Stimulated activated naive CD8-positive, alpha-beta T cell treated with anti-CD3 and anti-CD28 coated beads, Interleukin-15, amount 100 ng/mL, for 72 hours (primary cell): ENCODE measurements at regions not wholly inside any gene's neighbourhood (a gene's known extent, or its start where the extent isn't known, plus 50 kb on each side); places are given as distances from the start of the nearest gene placed in this dataset.

Experiments
- ATAC-seq: fragments of 150-1000 bp; cut with Tn5 transposase; 2 replicates; pipeline ENCODE4 v1.10.0; 2021; ENCODE audit warnings: mild to moderate bottlenecking, moderate library complexity
- DNase-seq, 2 donors: peaks; one replicate each; pipeline ENCODE4 v3.0.0; 2021 to 2022
- H3K27ac Mint-ChIP-seq, 2 donors: one replicate each; pipeline ENCODE4 v1.8.0; 2022; ENCODE audit warnings: mild to moderate bottlenecking in 2 of 2, mixed read lengths in 2 of 2, moderate library complexity in 2 of 2
- H3K27me3 Mint-ChIP-seq: one replicate; pipeline ENCODE4 v1.8.0; 2022; ENCODE audit warnings: mixed read lengths
- H3K4me1 Mint-ChIP-seq: one replicate; pipeline ENCODE4 v1.8.0; 2022; ENCODE audit warnings: mild to moderate bottlenecking, mixed read lengths
- H3K4me3 Mint-ChIP-seq, 2 donors: one replicate each; pipeline ENCODE4 v1.8.0; 2022; ENCODE audit warnings: mild to moderate bottlenecking in 2 of 2, mixed read lengths in 2 of 2, moderate library complexity in 1 of 2
- H3K9me3 Mint-ChIP-seq, 2 donors: one replicate each; pipeline ENCODE4 v1.8.0; 2022; ENCODE audit warnings: mixed read lengths in 2 of 2

DNA sequence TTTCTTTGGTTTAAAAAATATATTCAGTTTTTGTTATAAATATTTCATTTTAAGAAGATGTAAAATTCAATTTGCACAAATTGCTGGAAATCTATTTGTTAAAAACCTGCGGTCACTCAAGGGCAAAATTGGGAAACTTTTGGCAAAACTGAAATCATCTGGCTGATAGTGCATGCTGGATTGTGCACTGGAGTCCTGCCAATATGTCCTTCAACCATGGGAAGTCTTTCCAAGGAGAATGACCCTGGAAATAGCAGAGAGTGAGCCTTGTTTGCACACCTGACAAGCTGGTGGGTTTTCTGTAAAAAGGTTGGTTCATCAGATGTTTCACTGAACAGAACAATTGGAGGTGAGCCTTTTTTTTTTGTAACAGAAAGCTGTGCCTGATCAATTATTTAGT, 413.5 kb downstream of the BTBD3 start:
- Mint-ChIP-seq H3K27ac (no peak overlapping the region), H3K9me3 (peaks cover 6 to 22% of the 10 kb centered on the region in 2 donors), H3K4me1 (no peaks in the 10 kb centered on the region), H3K27me3 (no peaks in the 10 kb centered on the region), H3K4me3 (no peak overlapping the region)
- no peak for ATAC-seq
- DNase-seq = no peak

DNA sequence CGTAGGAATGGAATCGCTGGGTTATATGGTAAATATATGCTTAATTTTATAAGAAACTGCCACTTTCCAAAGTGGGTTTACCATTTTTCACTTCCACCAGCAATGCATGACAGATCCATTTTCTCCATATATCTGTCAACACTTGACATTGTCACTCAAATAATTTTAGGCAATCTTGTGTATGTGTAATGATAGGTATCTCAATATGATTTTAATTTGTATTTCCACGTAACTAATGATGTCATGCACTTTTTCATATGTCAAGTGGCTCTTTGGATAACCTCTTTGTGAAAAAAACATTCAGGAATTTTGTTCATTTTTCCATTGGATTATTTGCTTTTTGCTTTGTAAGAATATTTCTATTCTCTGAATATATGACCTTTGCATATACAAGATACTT, 419.9 kb downstream of the BTBD3 start:
- no peak overlapping the region for H3K27ac Mint-ChIP-seq
- no peaks in the 10 kb centered on the region for H3K4me1 Mint-ChIP-seq
- no peak overlapping the region for H3K4me3 Mint-ChIP-seq
- H3K9me3 Mint-ChIP-seq = peaks cover 0 to 32% of the 10 kb centered on the region in 2 donors
- H3K27me3 Mint-ChIP-seq = no peaks in the 10 kb centered on the region
- no peak for ATAC-seq
- DNase-seq = no peak

- H3K27me3 Mint-ChIP-seq = no peaks in the 10 kb centered on the region
Measured at GRCh38 chr20:12345978-12346377, 428.3 kb downstream of the BTBD3 start.

DNA sequence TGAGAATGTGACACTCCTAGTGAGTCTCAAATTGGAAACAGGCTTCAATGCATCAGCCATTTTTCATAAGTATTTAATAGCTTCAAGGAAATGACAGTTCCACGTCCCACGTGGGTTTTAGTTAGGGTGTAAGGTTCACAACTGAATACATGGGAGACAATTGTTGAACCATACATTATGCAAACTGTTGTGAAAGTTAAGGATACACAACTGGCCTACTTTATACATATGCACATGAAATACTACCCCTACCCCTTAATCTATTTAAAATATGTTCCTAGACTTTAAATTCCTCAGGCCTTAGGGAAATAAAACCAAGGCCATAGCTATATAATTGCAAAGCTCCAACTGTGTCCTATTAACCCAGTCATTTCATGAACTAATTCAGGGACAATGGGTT, 436.1 kb downstream of the BTBD3 start:
- H3K27ac Mint-ChIP-seq = no peak overlapping the region
- no peak overlapping the region for H3K4me3 Mint-ChIP-seq
- no peaks in the 10 kb centered on the region for H3K27me3 Mint-ChIP-seq
- H3K9me3 Mint-ChIP-seq = peaks cover 4 to 7% of the 10 kb centered on the region in 2 donors
- DNase-seq (no peak), ATAC-seq (no peak)
- no peaks in the 10 kb centered on the region for H3K4me1 Mint-ChIP-seq

More at GRCh38 chr20:12345978-12346377, 428.3 kb downstream of the BTBD3 start:
- DNase-seq = no peak
- no peaks in the 10 kb centered on the region for H3K4me1 Mint-ChIP-seq
- ATAC-seq = no peak
- peaks cover 0 to 35% of the 10 kb centered on the region in 2 donors for H3K9me3 Mint-ChIP-seq
- H3K4me3 Mint-ChIP-seq = no peak overlapping the region
- H3K27ac Mint-ChIP-seq = no peak overlapping the region

DNA sequence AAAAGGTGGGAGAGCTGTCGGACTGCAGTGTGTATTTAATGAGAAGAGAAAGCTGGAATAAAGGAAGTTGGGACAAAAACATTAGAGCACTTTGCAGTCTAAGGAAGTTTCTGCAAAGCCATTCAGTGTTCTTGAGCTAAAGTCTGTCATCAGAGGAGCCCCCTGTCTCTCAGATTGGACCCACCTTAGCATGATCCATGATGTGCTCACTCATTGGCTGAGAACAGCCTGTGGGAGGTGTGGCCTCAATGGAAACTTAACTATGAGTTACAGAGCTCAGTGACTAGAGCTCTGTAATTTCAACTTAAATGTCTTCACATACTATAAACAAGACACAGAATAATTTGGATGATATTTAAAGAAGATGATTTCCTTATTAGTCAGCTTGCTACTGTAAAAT, 437.0 kb downstream of the BTBD3 start:
- Mint-ChIP-seq H3K27me3 (no peaks in the 10 kb centered on the region), H3K4me1 (no peaks in the 10 kb centered on the region), H3K27ac (no peak overlapping the region), H3K4me3 (no peak overlapping the region), H3K9me3 (peaks cover 4 to 9% of the 10 kb centered on the region in 2 donors)
- no peak for DNase-seq
- no peak for ATAC-seq

GRCh38 chr20:12355185-12355584, 437.5 kb downstream of the BTBD3 start:
- DNase-seq = no peak
- H3K27me3 Mint-ChIP-seq = no peaks in the 10 kb centered on the region
- ATAC-seq = no peak

GRCh38 chr20:12358006-12358654, 440.4 kb downstream of the BTBD3 start:
- H3K4me1 Mint-ChIP-seq = no peaks in the 10 kb centered on the region
- no peak overlapping the region for H3K27ac Mint-ChIP-seq
- ATAC-seq (no peak), DNase-seq (no peak)
- H3K9me3 Mint-ChIP-seq = peaks cover 9 to 17% of the 10 kb centered on the region in 2 donors
- no peak overlapping the region for H3K4me3 Mint-ChIP-seq
- no peaks in the 10 kb centered on the region for H3K27me3 Mint-ChIP-seq

More at GRCh38 chr20:12355185-12355584, 437.5 kb downstream of the BTBD3 start:
- H3K27ac Mint-ChIP-seq = no peak overlapping the region
- H3K9me3 Mint-ChIP-seq = peaks cover 4 to 9% of the 10 kb centered on the region in 2 donors
- no peaks in the 10 kb centered on the region for H3K4me1 Mint-ChIP-seq
- no peak overlapping the region for H3K4me3 Mint-ChIP-seq

DNA sequence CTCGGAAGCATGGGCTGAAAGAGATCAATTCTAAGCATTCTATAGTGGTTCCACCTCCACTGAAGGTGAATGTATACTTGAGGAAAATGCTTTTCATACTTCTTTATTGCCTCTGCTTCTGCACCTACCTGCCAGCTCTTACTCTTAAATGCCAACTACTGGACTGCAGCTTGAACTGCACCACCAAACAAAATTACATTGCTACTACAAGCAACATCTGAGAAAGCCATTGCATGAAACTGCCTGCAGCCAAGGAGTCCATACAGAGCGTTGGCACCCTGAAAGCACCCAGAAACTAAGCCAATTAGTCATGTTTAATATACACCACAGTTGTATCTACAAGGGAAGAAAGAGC, 440.9 kb downstream of the BTBD3 start:
- Mint-ChIP-seq H3K4me3 (no peak overlapping the region), H3K4me1 (no peaks in the 10 kb centered on the region), H3K9me3 (peaks cover 10 to 18% of the 10 kb centered on the region in 2 donors), H3K27me3 (no peaks in the 10 kb centered on the region), H3K27ac (no peak overlapping the region)
- ATAC-seq = no peak
- DNase-seq = no peak

DNA sequence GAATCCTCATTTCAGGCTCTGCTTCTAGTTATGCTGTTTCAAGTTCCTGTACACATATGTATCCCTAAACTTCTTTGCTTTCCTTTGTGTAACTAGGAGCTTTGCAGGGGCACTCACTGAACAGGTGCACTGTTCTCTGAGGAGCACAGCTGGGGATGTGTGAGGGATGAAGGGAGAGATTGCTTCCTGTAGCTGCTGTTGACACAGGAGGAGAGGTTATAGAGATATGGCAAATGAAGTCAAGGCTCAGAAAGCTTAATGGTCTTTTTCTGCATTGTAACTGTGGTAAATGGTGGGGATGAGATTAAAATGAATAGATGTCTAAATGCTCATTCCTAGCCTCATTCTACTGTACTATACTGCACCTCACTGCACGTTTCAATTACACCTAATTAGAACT, 454.3 kb downstream of the BTBD3 start:
- no peaks in the 10 kb centered on the region for H3K4me1 Mint-ChIP-seq
- H3K4me3 Mint-ChIP-seq = no peak overlapping the region
- ATAC-seq = no peak
- H3K27ac Mint-ChIP-seq = peak overlapping the region in 1 of 2 donors; percentile 64
- no peaks in the 10 kb centered on the region for H3K27me3 Mint-ChIP-seq
- H3K9me3 Mint-ChIP-seq = peaks cover 0 to 21% of the 10 kb centered on the region in 2 donors
- no peak for DNase-seq

GRCh38 chr20:12372557-12372956, 454.9 kb downstream of the BTBD3 start:
- Mint-ChIP-seq H3K9me3 (peaks cover 0 to 25% of the 10 kb centered on the region in 2 donors), H3K4me3 (no peak overlapping the region), H3K27me3 (no peaks in the 10 kb centered on the region), H3K27ac (peak overlapping the region in 1 of 2 donors; percentile 24), H3K4me1 (no peaks in the 10 kb centered on the region)
- DNase-seq = no peak
- no peak for ATAC-seq

GRCh38 chr20:12375967-12376366, 458.3 kb downstream of the BTBD3 start:
- Mint-ChIP-seq H3K4me3 (no peak overlapping the region), H3K4me1 (no peaks in the 10 kb centered on the region), H3K27ac (no peak overlapping the region), H3K9me3 (peaks cover 17 to 41% of the 10 kb centered on the region in 2 donors), H3K27me3 (no peaks in the 10 kb centered on the region)
- DNase-seq (no peak), ATAC-seq (no peak)

DNA sequence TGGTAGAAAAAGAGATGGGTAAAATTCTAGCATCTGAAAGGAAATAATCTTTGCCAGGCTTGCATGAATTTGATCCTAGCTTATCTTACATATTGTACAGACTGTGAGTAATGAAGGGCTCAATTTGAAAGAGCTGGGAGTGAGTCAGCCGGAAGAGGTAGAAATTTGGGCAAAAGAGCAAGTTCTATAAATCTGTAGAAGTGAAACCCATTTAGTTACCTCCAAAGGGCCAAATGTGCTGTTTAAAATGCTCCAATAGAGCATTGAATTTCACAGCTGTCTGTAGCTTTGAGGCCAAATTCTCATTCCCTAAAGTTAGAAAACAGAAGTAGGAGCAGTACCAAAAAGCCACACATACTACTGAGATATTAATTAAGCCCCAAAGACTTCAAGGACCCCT, 466.1 kb downstream of the BTBD3 start:
- no peaks in the 10 kb centered on the region for H3K27me3 Mint-ChIP-seq
- H3K27ac Mint-ChIP-seq = no peak overlapping the region
- H3K4me1 Mint-ChIP-seq = no peaks in the 10 kb centered on the region
- H3K9me3 Mint-ChIP-seq = peaks cover 17 to 18% of the 10 kb centered on the region in 2 donors
- DNase-seq = no peak
- no peak for ATAC-seq
- H3K4me3 Mint-ChIP-seq = no peak overlapping the region

DNA sequence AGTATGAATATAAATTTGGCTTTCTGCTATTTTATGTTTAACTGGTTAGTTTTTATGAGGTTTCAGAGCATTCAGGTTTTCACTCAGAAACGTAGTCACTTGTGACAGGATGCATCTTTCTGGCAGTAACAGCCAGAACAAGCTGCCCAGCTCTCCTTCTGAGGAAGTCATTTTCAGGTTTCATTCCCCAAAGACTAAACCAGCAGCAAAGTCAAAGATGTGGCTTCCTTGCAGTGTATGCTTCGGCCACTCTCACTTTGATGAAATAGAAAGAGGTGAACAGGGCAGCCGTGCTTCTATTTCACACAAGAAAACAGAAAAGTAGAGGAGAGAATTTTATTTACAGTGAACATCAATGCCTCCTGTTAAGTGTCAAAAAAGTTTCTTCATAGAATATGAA, 469.1 kb downstream of the BTBD3 start:
- H3K27me3 Mint-ChIP-seq = no peaks in the 10 kb centered on the region
- no peak for ATAC-seq
- H3K4me3 Mint-ChIP-seq = no peak overlapping the region
- no peaks in the 10 kb centered on the region for H3K4me1 Mint-ChIP-seq
- H3K27ac Mint-ChIP-seq = no peak overlapping the region
- no peak for DNase-seq
- peaks cover 9 to 13% of the 10 kb centered on the region in 2 donors for H3K9me3 Mint-ChIP-seq

GRCh38 chr20:12391099-12391498, 473.4 kb downstream of the BTBD3 start:
- H3K27ac Mint-ChIP-seq = no peak overlapping the region
- H3K4me3 Mint-ChIP-seq = no peak overlapping the region
- H3K9me3 Mint-ChIP-seq = peaks cover 17 to 25% of the 10 kb centered on the region in 2 donors
- no peaks in the 10 kb centered on the region for H3K27me3 Mint-ChIP-seq
- no peaks in the 10 kb centered on the region for H3K4me1 Mint-ChIP-seq
- ATAC-seq (no peak), DNase-seq (no peak)

DNA sequence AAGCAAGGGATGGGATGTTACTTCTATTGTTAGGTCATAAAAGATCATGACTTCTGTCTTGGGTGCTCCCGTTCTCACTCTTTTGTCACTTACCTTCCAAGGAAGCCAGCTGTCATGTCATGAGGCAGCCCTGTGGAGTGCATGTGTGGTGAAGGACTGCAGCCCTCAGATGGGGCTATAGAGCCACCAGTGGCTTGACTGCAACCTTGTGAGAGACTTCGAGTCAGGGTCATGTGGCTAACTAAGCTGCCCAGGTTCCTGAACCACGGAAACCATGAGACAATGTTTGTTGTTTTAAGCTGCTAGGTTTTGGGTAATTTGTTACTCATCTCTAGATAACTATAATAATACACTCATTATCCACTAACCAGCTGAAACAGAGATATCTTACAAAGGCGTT, 477.1 kb downstream of the BTBD3 start:
- no peak for DNase-seq
- Mint-ChIP-seq H3K27ac (no peak overlapping the region), H3K4me1 (no peaks in the 10 kb centered on the region), H3K9me3 (peaks cover 25% of the 10 kb centered on the region in 2 donors), H3K27me3 (no peaks in the 10 kb centered on the region), H3K4me3 (no peak overlapping the region)
- no peak for ATAC-seq

- Mint-ChIP-seq H3K4me3 (no peak overlapping the region), H3K9me3 (peaks cover 22 to 23% of the 10 kb centered on the region in 2 donors), H3K4me1 (no peaks in the 10 kb centered on the region), H3K27ac (no peak overlapping the region), H3K27me3 (no peaks in the 10 kb centered on the region)
- ATAC-seq = no peak
- DNase-seq = no peak
Measured at GRCh38 chr20:12395353-12395752, 477.7 kb downstream of the BTBD3 start.

DNA sequence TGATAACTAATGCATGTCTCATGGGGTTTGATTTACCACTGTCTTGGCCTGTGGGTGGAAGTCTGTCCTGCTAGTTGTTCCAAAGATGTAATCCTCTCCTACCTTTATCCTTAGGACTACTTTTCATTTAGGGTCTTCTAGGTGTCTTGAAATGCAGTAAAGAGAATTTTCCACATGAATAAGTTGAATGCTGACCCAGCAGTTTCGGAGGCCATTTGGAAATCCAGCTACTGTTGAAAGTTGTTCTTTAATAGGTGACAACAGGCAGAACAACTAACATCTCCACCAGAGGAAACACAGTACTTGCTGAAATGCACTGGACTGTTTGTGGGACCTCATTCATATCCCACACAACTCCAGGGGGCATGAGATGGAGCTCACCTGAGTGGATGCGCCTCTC, 478.1 kb downstream of the BTBD3 start:
- Mint-ChIP-seq H3K4me1 (no peaks in the 10 kb centered on the region), H3K9me3 (peaks cover 19 to 21% of the 10 kb centered on the region in 2 donors), H3K4me3 (no peak overlapping the region), H3K27me3 (no peaks in the 10 kb centered on the region), H3K27ac (no peak overlapping the region)
- no peak for ATAC-seq
- no peak for DNase-seq
